Lower leg skin (tissue), 3 donors: ENCODE measurements at regions not wholly inside any gene's neighbourhood (a gene's known extent, or its start where the extent isn't known, plus 50 kb on each side); places are given as distances from the start of the nearest gene placed in this dataset.

Source experiments
- POLR2A ChIP-seq, 2 donors: fragments of 450-650 bp; IDR thresholded peaks; one replicate each; pipeline ENCODE4 v1.6.1; 2016 to 2017; ENCODE audit warnings: antibody characterized with exemption in 2 of 2, mild to moderate bottlenecking in 1 of 2, moderate library complexity in 1 of 2
- TF ChIP-seq, protein P1 (sequence below), 3 donors: fragments of 450-650 bp; IDR thresholded peaks; one replicate each; pipeline ENCODE4 v1.5.1; 2016; ENCODE audit warnings: antibody characterized with exemption in 3 of 3, mild to moderate bottlenecking in 3 of 3, moderate library complexity in 2 of 3

- TF ChIP-seq, protein P1, sequence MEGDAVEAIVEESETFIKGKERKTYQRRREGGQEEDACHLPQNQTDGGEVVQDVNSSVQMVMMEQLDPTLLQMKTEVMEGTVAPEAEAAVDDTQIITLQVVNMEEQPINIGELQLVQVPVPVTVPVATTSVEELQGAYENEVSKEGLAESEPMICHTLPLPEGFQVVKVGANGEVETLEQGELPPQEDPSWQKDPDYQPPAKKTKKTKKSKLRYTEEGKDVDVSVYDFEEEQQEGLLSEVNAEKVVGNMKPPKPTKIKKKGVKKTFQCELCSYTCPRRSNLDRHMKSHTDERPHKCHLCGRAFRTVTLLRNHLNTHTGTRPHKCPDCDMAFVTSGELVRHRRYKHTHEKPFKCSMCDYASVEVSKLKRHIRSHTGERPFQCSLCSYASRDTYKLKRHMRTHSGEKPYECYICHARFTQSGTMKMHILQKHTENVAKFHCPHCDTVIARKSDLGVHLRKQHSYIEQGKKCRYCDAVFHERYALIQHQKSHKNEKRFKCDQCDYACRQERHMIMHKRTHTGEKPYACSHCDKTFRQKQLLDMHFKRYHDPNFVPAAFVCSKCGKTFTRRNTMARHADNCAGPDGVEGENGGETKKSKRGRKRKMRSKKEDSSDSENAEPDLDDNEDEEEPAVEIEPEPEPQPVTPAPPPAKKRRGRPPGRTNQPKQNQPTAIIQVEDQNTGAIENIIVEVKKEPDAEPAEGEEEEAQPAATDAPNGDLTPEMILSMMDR (IDR thresholded peaks at IDR 0.05) = no peak
- no peak for TF ChIP-seq POLR2A (IDR thresholded peaks at IDR 0.05)
Measured at GRCh38 chr3:101954361-101954760, 105.0 kb downstream of the NFKBIZ start.
